ENCODE measurements at regions not wholly inside any gene's neighbourhood (a gene's known extent, or its start where the extent isn't known, plus 50 kb on each side); places are given as distances from the start of the nearest gene placed in this dataset.

GRCh38 chr16:85539629-85540291 lies 73.4 kb upstream of the GSE1 start (continued):
- TF ChIP-seq, protein P1, sequence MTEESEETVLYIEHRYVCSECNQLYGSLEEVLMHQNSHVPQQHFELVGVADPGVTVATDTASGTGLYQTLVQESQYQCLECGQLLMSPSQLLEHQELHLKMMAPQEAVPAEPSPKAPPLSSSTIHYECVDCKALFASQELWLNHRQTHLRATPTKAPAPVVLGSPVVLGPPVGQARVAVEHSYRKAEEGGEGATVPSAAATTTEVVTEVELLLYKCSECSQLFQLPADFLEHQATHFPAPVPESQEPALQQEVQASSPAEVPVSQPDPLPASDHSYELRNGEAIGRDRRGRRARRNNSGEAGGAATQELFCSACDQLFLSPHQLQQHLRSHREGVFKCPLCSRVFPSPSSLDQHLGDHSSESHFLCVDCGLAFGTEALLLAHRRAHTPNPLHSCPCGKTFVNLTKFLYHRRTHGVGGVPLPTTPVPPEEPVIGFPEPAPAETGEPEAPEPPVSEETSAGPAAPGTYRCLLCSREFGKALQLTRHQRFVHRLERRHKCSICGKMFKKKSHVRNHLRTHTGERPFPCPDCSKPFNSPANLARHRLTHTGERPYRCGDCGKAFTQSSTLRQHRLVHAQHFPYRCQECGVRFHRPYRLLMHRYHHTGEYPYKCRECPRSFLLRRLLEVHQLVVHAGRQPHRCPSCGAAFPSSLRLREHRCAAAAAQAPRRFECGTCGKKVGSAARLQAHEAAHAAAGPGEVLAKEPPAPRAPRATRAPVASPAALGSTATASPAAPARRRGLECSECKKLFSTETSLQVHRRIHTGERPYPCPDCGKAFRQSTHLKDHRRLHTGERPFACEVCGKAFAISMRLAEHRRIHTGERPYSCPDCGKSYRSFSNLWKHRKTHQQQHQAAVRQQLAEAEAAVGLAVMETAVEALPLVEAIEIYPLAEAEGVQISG (CRISPR knock-in tag; IDR thresholded peaks at IDR 0.05), result peak; percentile 68
- TF ChIP-seq, protein P2, sequence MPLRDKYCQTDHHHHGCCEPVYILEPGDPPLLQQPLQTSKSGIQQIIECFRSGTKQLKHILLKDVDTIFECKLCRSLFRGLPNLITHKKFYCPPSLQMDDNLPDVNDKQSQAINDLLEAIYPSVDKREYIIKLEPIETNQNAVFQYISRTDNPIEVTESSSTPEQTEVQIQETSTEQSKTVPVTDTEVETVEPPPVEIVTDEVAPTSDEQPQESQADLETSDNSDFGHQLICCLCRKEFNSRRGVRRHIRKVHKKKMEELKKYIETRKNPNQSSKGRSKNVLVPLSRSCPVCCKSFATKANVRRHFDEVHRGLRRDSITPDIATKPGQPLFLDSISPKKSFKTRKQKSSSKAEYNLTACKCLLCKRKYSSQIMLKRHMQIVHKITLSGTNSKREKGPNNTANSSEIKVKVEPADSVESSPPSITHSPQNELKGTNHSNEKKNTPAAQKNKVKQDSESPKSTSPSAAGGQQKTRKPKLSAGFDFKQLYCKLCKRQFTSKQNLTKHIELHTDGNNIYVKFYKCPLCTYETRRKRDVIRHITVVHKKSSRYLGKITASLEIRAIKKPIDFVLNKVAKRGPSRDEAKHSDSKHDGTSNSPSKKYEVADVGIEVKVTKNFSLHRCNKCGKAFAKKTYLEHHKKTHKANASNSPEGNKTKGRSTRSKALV (CRISPR knock-in tag; IDR thresholded peaks at IDR 0.05), result peak; percentile 73
- TF ChIP-seq YEATS4 (CRISPR knock-in tag; IDR thresholded peaks at IDR 0.05; ENCODE audit: borderline replicate concordance), result 0 out of 2 replicates have a peak, but pooled peaks have one; percentile 68
- TF ChIP-seq ZBED4 (CRISPR knock-in tag; IDR thresholded peaks at IDR 0.05; ENCODE audit: borderline replicate concordance), result peak; percentile 81
- no peak for TF ChIP-seq JARID2 (CRISPR knock-in tag; IDR thresholded peaks at IDR 0.05; ENCODE audit: insufficient replicate concordance)
- peak; percentile 62; the same call in 1 of the 2 replicates for TF ChIP-seq CEBPG (CRISPR knock-in tag; IDR thresholded peaks at IDR 0.05)
- no peak for TF ChIP-seq WIZ (CRISPR knock-in tag; IDR thresholded peaks at IDR 0.05)
- peak; percentile 61 for TF ChIP-seq TFDP2 (CRISPR knock-in tag; IDR thresholded peaks at IDR 0.05)
- peak; percentile 71 for TF ChIP-seq ZFX (CRISPR knock-in tag; IDR thresholded peaks at IDR 0.05; ENCODE audit: low read depth)
- peak; percentile 52 for TF ChIP-seq TCF7 (IDR thresholded peaks at IDR 0.05; ENCODE audit: low read depth)
- no peak for TF ChIP-seq HNRNPLL (IDR thresholded peaks at IDR 0.05; ENCODE audit: low read depth, low read length, poor library complexity, severe bottlenecking)
- peak; percentile 69 for TF ChIP-seq PATZ1 (CRISPR knock-in tag; IDR thresholded peaks at IDR 0.05)
- peak; percentile 53 for TF ChIP-seq ZEB1 (IDR thresholded peaks at IDR 0.05; ENCODE audit: insufficient replicate concordance, low read depth)
- peak; percentile 20; the same call in 1 of the 2 replicates for TF ChIP-seq STAG1 (CRISPR knock-in tag; IDR thresholded peaks at IDR 0.05)
- TF ChIP-seq STAT5B (CRISPR knock-in tag; IDR thresholded peaks at IDR 0.05), result no peak
- TF ChIP-seq ZKSCAN5 (CRISPR knock-in tag; IDR thresholded peaks at IDR 0.05), result no peak
- peak; percentile 70 for TF ChIP-seq MEIS2 (CRISPR knock-in tag; IDR thresholded peaks at IDR 0.05)
